ENCODE measurements at regions not wholly inside any gene's neighbourhood (a gene's known extent, or its start where the extent isn't known, plus 50 kb on each side); places are given as distances from the start of the nearest gene placed in this dataset.

DNA sequence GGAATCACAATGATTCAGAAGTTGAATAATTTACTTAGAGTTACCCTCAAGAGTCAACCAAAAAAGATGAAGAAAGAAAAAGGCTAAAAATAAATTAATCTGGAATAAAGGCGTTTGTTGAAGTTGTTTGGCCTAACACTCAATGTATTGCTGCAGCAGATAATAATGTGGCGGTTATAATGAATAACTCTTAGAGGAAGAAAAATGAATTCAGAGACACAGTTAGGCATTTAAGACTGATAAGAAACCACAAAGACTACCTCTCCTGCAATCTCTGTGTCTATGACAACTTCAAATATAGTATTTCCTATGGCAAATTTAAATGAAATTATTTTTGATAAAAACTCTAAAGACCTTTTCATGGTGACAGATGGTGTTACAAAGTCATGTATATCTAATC, 1369.1 kb upstream of the AGA start:
- Histone ChIP-seq H3K4me3 (no peak overlapping the region), H3K27me3 (ENCODE audit: control insufficient read depth in 3 of 3, insufficient read depth in 3 of 3, low read length in 2 of 3) (no peaks in the 10 kb centered on the region), H3K9me3 (ENCODE audit: control insufficient read depth in 4 of 4, insufficient read depth in 3 of 4, low read length in 3 of 4) (no peaks in the 10 kb centered on the region), H3K4me1 (ENCODE audit: control insufficient read depth in 5 of 5, insufficient read depth in 5 of 5, low read length in 5 of 5) (no peaks in the 10 kb centered on the region), H3K27ac (ENCODE audit: low read depth in 1 of 2, low read length in 1 of 2) (no peak overlapping the region), H3K36me3 (ENCODE audit: control insufficient read depth in 4 of 4, insufficient read depth in 4 of 4, low read length in 4 of 4) (no peaks in the 10 kb centered on the region), H3K9ac (ENCODE audit: insufficient read depth in 1 of 2, low read length in 2 of 2) (no peak overlapping the region)
- DNase-seq: no peak
- 43 to 44% methylated on average over 2 of the region's 2 CpGs for whole genome bisulfite sequencing, 2 donors
- TF ChIP-seq, protein P1, sequence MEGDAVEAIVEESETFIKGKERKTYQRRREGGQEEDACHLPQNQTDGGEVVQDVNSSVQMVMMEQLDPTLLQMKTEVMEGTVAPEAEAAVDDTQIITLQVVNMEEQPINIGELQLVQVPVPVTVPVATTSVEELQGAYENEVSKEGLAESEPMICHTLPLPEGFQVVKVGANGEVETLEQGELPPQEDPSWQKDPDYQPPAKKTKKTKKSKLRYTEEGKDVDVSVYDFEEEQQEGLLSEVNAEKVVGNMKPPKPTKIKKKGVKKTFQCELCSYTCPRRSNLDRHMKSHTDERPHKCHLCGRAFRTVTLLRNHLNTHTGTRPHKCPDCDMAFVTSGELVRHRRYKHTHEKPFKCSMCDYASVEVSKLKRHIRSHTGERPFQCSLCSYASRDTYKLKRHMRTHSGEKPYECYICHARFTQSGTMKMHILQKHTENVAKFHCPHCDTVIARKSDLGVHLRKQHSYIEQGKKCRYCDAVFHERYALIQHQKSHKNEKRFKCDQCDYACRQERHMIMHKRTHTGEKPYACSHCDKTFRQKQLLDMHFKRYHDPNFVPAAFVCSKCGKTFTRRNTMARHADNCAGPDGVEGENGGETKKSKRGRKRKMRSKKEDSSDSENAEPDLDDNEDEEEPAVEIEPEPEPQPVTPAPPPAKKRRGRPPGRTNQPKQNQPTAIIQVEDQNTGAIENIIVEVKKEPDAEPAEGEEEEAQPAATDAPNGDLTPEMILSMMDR (IDR thresholded peaks at IDR 0.05; ENCODE audit: control extremely low read depth, extremely low read depth): no peak
- ATAC-seq (ENCODE audit: insufficient read depth, low FRiP score): no peak

DNA sequence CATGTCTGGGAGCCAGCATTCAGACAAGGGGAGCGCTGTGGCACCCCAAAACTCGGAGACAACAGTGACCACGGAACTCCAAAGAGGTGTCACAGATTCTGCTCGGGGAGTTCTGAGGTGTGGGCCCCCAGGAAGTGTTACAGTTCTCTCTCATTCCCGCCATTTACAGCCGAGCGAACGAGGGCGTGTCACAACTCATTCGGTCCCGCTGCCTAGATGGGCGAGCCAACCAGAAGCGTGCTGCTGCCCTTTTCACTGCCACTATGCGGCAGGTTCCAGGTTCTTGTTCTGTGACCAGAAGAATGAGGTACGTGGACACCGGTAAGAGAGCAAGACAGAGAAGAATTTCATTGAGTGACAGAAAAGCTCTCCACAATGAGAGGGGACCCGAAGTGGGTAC, 1370.6 kb upstream of the AGA start:
- Histone ChIP-seq H3K27ac (ENCODE audit: low read depth in 1 of 2, low read length in 1 of 2) (no peak overlapping the region), H3K36me3 (ENCODE audit: control insufficient read depth in 4 of 4, insufficient read depth in 4 of 4, low read length in 4 of 4) (no peaks in the 10 kb centered on the region), H3K4me1 (ENCODE audit: control insufficient read depth in 5 of 5, insufficient read depth in 5 of 5, low read length in 5 of 5) (no peaks in the 10 kb centered on the region), H3K9ac (ENCODE audit: insufficient read depth in 1 of 2, low read length in 2 of 2) (no peak overlapping the region), H3K9me3 (ENCODE audit: control insufficient read depth in 4 of 4, insufficient read depth in 3 of 4, low read length in 3 of 4) (no peaks in the 10 kb centered on the region), H3K4me3 (no peak overlapping the region), H3K27me3 (ENCODE audit: control insufficient read depth in 3 of 3, insufficient read depth in 3 of 3, low read length in 2 of 3) (no peaks in the 10 kb centered on the region)
- 92 to 94% methylated on average over 17 of the region's 17 CpGs for WGBS, 2 donors
- no peak for ATAC-seq (ENCODE audit: insufficient read depth, low FRiP score)
- TF ChIP-seq, protein P1 (IDR thresholded peaks at IDR 0.05; ENCODE audit: control extremely low read depth, extremely low read depth): no peak
- no peak for DNase-seq

- ATAC-seq (ENCODE audit: insufficient read depth, low FRiP score): no peak
- Histone ChIP-seq H3K9me3 (ENCODE audit: control insufficient read depth in 4 of 4, insufficient read depth in 3 of 4, low read length in 3 of 4) (no peaks in the 10 kb centered on the region), H3K4me1 (ENCODE audit: control insufficient read depth in 5 of 5, insufficient read depth in 5 of 5, low read length in 5 of 5) (no peaks in the 10 kb centered on the region), H3K36me3 (ENCODE audit: control insufficient read depth in 4 of 4, insufficient read depth in 4 of 4, low read length in 4 of 4) (no peaks in the 10 kb centered on the region), H3K9ac (ENCODE audit: insufficient read depth in 1 of 2, low read length in 2 of 2) (no peak overlapping the region), H3K27ac (ENCODE audit: low read depth in 1 of 2, low read length in 1 of 2) (no peak overlapping the region), H3K27me3 (ENCODE audit: control insufficient read depth in 3 of 3, insufficient read depth in 3 of 3, low read length in 2 of 3) (no peaks in the 10 kb centered on the region), H3K4me3 (no peak overlapping the region)
- DNase-seq: no peak
- 83 to 90% methylated on average over 2 of the region's 2 CpGs for WGBS, 2 donors
- TF ChIP-seq, protein P1 (IDR thresholded peaks at IDR 0.05; ENCODE audit: control extremely low read depth, extremely low read depth): no peak
Observed at GRCh38 chr4:178814908-178815307, 1372.7 kb upstream of the AGA start.

DNA sequence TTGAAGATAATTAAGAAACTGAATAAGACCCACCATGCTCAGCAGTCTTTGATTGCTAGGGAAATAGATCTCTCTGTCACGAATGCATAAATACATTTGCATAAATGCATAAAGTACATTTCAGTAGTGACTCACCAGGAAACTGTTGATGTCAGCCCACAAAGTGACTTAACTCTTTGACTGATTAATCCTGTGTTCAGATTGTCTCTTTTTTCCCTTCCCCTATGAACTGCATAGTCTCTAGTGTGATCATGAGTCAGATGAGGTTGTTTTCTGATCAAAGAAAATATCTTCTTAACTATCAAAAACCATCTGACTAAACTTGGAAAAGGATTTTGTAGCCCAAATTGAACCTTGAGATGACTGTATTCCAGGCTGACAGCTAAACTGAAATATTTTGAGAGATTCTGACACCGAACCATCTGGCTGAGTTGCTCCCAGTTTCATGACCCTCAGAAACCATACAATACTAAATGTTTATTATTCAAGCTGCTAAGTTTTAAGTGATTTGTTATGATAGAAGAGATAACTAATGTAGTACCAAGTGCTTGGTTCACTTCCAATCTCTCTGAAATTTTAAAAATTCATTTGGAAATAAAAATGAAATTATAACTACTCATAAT, 1381.5 kb upstream of the AGA start:
- Histone ChIP-seq H3K9me3 (ENCODE audit: control insufficient read depth in 4 of 4, insufficient read depth in 3 of 4, low read length in 3 of 4) (no peaks in the 10 kb centered on the region), H3K9ac (ENCODE audit: insufficient read depth in 1 of 2, low read length in 2 of 2) (no peak overlapping the region), H3K36me3 (ENCODE audit: control insufficient read depth in 4 of 4, insufficient read depth in 4 of 4, low read length in 4 of 4) (no peaks in the 10 kb centered on the region), H3K4me1 (ENCODE audit: control insufficient read depth in 5 of 5, insufficient read depth in 5 of 5, low read length in 5 of 5) (no peaks in the 10 kb centered on the region), H3K27ac (ENCODE audit: low read depth in 1 of 2, low read length in 1 of 2) (no peak overlapping the region), H3K27me3 (ENCODE audit: control insufficient read depth in 3 of 3, insufficient read depth in 3 of 3, low read length in 2 of 3) (no peaks in the 10 kb centered on the region), H3K4me3 (no peak overlapping the region)
- ATAC-seq (ENCODE audit: insufficient read depth, low FRiP score): no peak
- TF ChIP-seq, protein P1 (IDR thresholded peaks at IDR 0.05; ENCODE audit: control extremely low read depth, extremely low read depth): no peak
- WGBS, 2 donors: 71 to 88% methylated on average over 2 of the region's 2 CpGs
- no peak for DNase-seq
